ENCODE measurements at regions not wholly inside any gene's neighbourhood (a gene's known extent, or its start where the extent isn't known, plus 50 kb on each side); places are given as distances from the start of the nearest gene placed in this dataset.
A peak's percentile ranks its signal among the peaks of the same experiment; 100 is the strongest.
"Not testable (repeated sequence)": the region's sequence is repeated elsewhere in the genome, so short reads cannot be mapped to it uniquely, and the experiment has no call there.

DNA sequence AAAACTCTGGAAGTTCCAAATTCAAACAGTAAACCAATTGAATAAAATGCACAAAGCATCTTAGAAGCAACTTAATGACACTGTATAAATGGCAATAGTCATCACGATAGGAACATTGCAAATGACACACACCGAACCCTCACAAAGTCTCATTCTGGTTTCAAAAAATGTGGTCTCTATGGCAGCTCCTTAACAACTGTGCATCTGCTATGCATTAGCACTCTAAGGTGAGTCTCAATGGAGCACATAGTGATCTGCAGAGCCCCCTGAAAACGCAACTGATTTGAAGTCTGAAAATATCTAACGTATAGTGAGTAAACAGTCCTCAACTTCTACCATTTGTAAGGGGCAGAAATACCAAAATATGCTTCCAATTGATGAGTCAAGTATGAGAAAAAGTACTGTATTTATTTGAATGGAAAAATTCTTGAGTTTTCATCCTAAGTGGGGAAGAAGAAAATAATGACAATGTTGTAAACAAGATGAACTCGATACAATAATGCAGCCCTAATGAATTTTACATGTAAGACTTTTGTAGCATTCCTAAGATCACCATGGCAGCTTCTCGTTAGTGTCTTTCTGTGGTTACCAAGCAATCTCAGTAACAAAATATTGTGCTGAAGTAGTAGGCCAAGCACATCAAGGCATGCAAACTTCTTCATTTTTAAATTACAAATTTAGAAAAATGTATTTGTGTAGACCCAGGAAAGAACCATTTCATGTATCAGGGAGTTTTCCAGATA is 517.5 kb upstream of the FAM174A start:
- DNase-seq (ENCODE audit: low spot score) = no peak

DNA sequence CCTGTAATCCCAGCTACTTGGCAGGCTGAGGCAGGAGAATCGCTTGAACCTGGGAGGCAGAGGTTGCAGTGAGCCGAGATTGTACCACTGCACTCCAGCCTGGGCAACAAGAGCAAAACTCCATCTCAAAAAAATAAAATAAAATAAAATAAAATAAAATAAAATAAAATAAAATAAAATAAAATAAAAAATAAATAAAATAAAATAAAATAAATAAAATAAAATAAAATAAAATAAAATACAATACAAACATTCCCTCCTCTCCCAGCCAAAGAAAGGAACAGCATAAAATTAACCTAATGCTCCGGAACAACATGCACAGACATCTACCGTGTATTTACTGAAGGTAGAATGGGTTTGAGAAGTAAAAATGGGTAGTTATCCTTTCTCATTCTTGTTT is 521.9 kb upstream of the FAM174A start:
- DNase-seq (ENCODE audit: low spot score) = not testable (repeated sequence)

DNA sequence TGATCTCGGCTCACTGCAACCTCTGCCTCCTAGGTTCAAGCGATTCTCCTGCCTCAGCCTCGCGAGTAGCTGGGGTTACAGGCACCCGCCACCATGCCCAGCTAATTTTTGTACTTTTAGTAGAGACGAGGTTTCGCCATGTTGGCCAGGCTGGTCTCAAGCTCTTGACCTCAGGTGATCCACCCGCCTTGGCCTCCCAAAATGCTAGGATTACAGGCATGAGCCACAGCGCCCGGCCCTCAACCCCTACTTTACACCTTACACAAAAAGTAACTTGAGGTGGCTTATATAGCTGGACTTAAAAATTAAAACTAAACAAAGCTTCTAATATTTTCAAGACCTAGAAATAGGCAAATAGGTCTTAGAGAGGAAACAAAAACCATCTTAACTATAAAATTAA is 524.0 kb upstream of the FAM174A start:
- not testable (repeated sequence) for DNase-seq (ENCODE audit: low spot score)

DNA sequence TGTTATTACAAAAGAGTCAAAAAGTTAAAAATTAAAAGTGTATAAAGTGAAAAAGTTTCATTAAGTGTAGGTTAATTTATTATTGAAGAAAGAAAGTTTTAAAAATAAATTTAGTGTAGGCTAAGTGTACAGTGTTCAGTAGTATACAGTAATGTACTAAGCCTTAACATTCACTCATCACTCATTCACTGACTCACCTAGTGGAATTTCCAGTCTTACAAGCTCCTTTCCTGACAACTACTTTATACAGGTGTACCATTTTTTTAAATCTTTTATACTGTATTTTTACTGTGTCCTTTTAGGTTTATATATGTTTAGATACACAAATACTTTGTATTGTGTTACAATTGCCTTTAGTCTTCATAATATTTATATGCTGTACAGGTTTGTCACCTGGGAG is 530.2 kb upstream of the FAM174A start:
- peak; percentile 10 for DNase-seq (ENCODE audit: low spot score)

GRCh38 chr5:99998319-99998718 is 536.9 kb upstream of the FAM174A start:
- DNase-seq (ENCODE audit: low spot score) = no peak

GRCh38 chr5:99995407-99995806 is 539.8 kb upstream of the FAM174A start:
- DNase-seq (ENCODE audit: low spot score) = no peak

DNA sequence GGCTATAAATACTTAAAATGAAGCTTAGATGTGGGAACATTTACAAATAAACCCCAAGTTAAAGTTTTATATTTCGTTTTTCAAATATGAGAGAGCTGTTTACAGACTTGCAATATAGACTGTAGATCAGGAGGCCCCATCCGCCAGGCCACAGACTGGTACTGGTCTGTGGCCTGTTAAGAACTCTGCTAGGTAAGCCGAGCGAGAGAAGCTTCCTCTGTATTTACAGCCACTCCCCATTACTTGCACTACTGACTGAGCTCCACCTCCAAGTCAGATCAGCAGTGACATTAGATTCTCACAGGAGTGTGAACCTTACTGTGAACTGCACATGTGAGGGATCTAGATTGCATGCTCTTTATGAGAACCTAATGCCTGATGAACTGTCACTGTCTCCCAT is 561.4 kb upstream of the FAM174A start:
- no peak for DNase-seq (ENCODE audit: low spot score)

DNA sequence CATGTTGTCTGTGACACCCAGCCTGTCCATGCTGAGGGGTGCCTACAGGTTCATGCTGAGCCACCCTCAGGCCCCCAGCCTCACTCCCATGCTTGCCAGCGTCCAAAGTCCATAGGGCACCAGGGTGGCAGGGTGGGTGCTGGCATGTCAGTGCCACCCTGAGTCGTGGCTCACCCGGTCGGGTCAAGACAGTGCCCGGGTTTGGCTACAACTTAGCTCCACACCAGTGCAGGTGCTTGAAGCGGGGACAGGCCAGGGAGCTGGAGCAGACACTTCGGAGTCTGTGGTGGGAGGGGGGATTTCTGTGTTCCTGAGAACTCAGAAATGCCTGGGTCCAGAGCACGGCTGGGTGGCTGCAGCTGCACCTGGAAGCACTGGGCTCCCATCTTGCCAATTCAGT is 579.2 kb upstream of the FAM174A start:
- no peak for DNase-seq (ENCODE audit: low spot score)

GRCh38 chr5:99955006-99955405 is 580.2 kb upstream of the FAM174A start:
- DNase-seq (ENCODE audit: low spot score) = no peak

- DNase-seq (ENCODE audit: low spot score) = no peak
These were observed 585.1 kb upstream of the FAM174A start for GRCh38 chr5:99949969-99950524.

DNA sequence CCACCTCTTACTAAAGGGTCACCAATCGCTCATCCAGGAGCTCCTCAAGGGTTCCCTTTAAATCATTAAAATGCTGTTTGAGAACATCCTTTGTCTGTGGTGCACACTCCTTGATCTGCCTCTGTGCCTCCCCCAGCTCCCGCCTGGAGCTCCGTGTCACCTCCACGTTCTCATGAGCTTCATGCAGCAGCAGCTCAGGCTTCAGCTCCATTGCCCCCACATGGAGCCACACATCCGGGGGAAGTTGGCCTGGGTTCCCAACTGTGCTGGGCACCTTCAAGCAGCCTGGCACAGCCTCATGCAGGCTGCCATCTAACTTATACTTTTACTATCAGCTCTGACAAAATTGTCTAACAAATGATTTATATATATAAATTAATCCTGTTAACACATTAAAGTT is 585.8 kb upstream of the FAM174A start:
- DNase-seq (ENCODE audit: low spot score) = no peak

- no peak for DNase-seq (ENCODE audit: low spot score)
These were observed 586.3 kb upstream of the FAM174A start for GRCh38 chr5:99948850-99949249.

DNA sequence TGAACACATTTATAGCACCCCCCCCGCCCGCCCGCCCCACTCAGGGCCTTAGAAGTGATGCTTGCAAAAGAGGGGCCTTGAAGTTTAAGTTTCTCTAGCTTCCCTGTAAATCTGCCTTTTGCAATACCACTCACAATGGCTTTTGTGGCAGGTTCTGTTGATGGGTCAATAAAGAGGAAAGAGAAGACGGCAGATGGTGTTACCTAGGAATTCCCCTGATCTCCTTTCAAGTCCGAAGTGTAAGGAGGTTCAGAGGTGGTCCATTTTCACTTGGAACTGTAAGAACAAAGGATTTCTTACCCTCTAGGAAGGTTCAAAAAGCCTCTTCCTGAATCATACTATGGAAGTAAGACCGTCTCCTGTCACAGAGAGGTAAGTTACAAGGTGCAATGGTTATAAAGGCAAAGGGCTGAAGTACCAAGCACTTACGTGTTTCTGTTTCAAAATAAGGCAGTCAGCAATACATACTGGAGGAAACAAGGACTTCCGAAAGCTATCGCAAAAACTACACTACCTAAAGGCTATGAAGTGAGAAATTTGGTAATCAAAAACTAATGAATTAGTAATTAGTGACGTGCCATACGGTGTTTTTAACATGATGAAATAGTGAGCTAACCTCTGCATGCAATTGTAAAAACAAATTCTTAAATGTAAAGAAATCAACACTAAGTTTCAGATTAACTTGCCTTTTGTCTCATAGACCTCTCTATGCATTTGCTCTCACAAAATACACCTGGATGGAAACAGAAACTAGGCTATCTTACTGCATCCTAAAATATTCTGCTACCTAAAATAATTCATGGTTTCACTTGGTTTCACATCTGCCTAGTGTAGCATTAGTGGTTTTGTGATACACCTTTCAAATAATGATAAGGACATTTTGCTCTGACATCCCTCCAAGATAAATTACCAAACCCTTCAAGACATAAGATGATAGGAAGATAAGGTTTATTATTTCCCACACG is 589.4 kb upstream of the FAM174A start:
- no peak for DNase-seq (ENCODE audit: low spot score)

- DNase-seq (ENCODE audit: low spot score) = no peak
These were observed 594.6 kb upstream of the FAM174A start for GRCh38 chr5:99940540-99940939.

DNA sequence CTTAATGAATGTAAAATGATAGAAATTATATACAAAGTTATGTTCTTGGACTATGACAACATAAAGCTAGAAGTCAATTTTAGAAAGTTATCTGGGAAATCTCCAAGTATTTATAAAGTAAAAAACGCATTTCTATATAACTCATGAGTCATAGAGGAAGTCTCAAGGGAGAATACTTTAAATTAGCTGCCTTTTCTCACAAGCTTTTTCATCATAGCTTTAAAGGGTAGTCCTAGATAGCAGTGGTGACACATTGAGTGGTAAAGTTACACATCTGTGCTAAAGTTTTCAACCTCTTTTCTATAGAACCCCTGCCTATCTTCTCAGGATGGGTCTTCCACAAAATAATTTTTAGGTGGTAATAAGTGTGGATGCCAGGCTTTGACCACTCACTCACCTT is 598.3 kb upstream of the FAM174A start:
- no peak for DNase-seq (ENCODE audit: low spot score)

GRCh38 chr5:99929806-99930135 is 605.4 kb upstream of the FAM174A start:
- DNase-seq (ENCODE audit: low spot score) = no peak

GRCh38 chr5:99929067-99929805 is 605.9 kb upstream of the FAM174A start:
- DNase-seq (ENCODE audit: low spot score) = no peak

- DNase-seq (ENCODE audit: low spot score) = no peak
These were observed 606.7 kb upstream of the FAM174A start for GRCh38 chr5:99928490-99928889.

DNA sequence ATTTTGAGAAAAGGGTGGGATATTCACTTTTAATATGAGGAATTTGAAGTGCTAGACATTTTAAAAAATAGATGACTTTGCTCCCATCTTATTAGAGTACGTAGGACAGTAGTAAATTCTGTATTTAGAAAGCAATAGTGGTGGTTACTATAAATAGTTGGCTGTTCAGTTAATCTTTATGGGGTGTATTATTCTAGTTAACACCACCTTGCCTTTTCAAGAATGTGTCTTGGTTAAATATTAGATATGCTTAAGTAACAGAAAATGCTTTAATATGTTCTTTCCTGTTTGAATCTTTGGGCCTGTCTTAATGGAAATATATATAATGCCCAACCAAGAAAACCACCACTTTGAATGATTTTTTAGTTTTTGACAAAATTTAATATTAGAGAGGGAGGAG is 608.7 kb upstream of the FAM174A start:
- no peak for DNase-seq (ENCODE audit: low spot score)

GRCh38 chr5:99922386-99922785 is 612.8 kb upstream of the FAM174A start:
- DNase-seq (ENCODE audit: low spot score) = no peak

DNA sequence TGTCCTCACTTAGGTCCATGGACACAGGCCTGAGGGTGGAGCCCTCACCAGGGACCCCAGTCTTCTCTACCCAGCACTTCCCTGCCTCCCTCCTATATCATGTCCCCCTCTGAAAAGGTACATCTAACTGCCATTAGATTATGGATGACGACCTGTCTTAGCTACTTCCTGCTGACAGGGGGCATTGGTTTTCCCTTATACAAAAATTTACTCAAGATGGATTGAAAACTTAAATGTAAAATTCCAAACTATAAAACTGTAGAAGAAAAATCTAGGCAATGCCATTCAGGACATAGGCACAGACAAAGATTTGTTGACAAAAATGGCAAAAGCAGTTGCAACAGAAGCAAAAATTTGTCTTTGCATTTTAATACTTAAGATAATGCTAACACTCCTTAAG is 623.2 kb upstream of the FAM174A start:
- no peak for DNase-seq (ENCODE audit: low spot score)

DNA sequence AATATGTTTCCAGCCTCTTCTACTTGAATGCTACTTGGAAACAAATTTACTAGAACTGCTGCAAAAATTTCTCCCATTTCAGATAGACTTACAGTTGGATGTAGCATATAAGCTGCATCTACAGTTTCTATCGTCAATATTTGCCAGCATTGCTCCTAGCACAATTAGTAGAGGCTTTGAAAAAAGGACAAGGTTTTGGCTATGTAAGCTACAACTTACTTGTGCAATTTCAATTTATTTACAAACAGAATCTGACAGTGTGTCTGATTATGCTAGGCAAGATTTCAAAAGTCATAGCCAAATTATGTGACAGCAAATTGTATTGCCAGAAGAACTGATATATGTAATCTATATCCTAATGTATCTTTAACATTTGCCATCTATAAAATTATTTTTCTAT is 628.4 kb upstream of the FAM174A start:
- no peak for DNase-seq (ENCODE audit: low spot score)

All from RKO (cell line).